ENCODE measurements at regions not wholly inside any gene's neighbourhood (a gene's known extent, or its start where the extent isn't known, plus 50 kb on each side); places are given as distances from the start of the nearest gene placed in this dataset.

- no peak for TF ChIP-seq POLR2A (IDR thresholded peaks at IDR 0.05)
- TF ChIP-seq, protein P1, sequence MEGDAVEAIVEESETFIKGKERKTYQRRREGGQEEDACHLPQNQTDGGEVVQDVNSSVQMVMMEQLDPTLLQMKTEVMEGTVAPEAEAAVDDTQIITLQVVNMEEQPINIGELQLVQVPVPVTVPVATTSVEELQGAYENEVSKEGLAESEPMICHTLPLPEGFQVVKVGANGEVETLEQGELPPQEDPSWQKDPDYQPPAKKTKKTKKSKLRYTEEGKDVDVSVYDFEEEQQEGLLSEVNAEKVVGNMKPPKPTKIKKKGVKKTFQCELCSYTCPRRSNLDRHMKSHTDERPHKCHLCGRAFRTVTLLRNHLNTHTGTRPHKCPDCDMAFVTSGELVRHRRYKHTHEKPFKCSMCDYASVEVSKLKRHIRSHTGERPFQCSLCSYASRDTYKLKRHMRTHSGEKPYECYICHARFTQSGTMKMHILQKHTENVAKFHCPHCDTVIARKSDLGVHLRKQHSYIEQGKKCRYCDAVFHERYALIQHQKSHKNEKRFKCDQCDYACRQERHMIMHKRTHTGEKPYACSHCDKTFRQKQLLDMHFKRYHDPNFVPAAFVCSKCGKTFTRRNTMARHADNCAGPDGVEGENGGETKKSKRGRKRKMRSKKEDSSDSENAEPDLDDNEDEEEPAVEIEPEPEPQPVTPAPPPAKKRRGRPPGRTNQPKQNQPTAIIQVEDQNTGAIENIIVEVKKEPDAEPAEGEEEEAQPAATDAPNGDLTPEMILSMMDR (IDR thresholded peaks at IDR 0.05), result no peak
These were observed 186.8 kb upstream of the DLGAP1 start for GRCh38 chr18:4641771-4642368.
